WI38 (cell line): ENCODE measurements at regions not wholly inside any gene's neighbourhood (a gene's known extent, or its start where the extent isn't known, plus 50 kb on each side); places are given as distances from the start of the nearest gene placed in this dataset.
"Not testable (repeated sequence)": the region's sequence is repeated elsewhere in the genome, so short reads cannot be mapped to it uniquely, and the experiment has no call there.

Source experiments
- H3K4me3 ChIP-seq: 2 replicates; pipeline ENCODE4 v1.5.1; 2011; ENCODE audit warnings: low read depth, mild to moderate bottlenecking, control low read depth, low read length
- TF ChIP-seq, protein P1 (sequence below): IDR thresholded peaks from 2 replicates; pipeline ENCODE4 v1.5.1; 2012; ENCODE audit warnings: low read depth, mild to moderate bottlenecking, control low read depth, low read length

- TF ChIP-seq, protein P1, sequence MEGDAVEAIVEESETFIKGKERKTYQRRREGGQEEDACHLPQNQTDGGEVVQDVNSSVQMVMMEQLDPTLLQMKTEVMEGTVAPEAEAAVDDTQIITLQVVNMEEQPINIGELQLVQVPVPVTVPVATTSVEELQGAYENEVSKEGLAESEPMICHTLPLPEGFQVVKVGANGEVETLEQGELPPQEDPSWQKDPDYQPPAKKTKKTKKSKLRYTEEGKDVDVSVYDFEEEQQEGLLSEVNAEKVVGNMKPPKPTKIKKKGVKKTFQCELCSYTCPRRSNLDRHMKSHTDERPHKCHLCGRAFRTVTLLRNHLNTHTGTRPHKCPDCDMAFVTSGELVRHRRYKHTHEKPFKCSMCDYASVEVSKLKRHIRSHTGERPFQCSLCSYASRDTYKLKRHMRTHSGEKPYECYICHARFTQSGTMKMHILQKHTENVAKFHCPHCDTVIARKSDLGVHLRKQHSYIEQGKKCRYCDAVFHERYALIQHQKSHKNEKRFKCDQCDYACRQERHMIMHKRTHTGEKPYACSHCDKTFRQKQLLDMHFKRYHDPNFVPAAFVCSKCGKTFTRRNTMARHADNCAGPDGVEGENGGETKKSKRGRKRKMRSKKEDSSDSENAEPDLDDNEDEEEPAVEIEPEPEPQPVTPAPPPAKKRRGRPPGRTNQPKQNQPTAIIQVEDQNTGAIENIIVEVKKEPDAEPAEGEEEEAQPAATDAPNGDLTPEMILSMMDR, result no peak
- H3K4me3 ChIP-seq, result no peak overlapping the region
Measured at GRCh38 chr6:140275725-140276124, 901.3 kb upstream of the CITED2 start.

DNA sequence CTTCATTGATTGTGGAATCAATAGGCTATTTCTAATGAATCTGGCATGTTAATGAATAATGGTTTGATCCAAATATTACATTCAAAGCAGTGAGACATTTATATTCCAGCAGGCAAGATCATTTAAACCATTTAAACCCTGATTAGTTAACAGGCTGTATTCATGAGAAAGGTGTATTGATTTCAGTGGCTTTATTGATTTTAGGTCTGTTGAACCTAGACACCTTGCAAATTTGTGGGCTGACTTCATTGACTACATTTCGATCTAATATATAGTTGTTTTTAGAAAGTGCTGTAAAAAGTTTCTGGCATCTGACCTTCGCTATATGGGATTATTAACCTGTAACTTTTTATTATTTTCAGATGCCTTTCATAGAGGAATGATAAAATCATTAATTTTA, 900.1 kb upstream of the CITED2 start:
- TF ChIP-seq, protein P1, result no peak
- H3K4me3 ChIP-seq, result no peak overlapping the region

- TF ChIP-seq, protein P1, result no peak
- no peak overlapping the region for H3K4me3 ChIP-seq
Measured at GRCh38 chr6:140271759-140272377, 897.4 kb upstream of the CITED2 start.

GRCh38 chr6:140269591-140270165, 895.2 kb upstream of the CITED2 start:
- TF ChIP-seq, protein P1, result no peak
- H3K4me3 ChIP-seq, result no peak overlapping the region

DNA sequence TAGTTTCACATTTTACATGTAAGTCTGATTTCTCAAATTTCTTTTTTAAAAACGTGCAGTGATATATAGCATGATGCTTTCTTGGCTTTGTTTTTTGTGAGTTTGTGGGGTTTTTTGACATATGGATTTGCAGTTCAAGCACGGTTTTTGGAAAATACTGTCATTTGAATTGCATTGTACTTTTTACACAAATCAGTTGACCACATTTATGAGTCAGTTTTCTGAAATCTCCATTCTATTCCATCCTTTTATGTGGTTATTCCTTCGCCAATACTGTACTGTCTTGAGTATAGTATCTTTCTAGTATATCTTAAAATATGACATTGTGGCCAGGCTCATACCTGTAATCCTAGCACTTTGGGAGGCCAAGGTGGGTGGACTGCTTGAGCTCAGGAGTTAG, 890.0 kb upstream of the CITED2 start:
- H3K4me3 ChIP-seq, result no peak overlapping the region
- TF ChIP-seq, protein P1, result no peak

DNA sequence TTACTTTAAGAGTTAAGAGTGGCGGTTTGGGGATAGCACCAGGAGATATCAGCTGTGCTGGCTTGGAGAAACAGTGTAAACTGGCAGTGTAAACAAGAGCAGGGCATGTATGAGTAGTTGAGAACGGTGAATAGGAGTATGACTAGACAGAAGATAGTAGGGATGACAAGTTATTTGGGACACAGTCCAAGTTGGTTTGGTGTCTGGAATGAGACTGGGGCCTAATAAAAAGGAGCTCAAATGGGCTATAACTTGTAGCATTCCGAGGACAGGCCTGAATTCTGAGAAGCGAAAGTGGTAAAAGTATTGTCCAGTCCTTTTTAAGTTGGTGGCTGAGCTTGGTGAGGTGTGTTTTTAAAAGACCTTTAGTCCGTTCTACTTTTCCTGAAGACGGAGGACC, 883.9 kb upstream of the CITED2 start:
- not testable (repeated sequence) for H3K4me3 ChIP-seq

DNA sequence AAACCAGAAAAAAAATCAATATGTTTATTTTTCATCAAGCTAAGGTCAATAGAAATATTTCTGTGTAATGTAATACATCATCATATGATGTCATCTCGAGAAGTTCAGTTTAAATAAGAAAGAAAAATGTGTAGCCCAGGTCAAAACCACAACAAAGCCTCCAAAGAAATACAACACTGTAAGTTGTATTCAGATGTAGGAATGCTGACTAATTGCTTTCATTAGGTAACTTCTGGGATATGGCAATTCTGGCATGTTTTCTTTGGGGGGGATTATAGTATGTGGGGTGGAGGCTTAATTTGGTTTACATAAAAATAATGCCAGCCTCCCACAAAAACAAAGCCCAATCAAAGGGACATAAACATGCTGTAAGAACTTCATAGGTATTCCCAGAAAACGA, 881.8 kb upstream of the CITED2 start:
- TF ChIP-seq, protein P1, result no peak
- no peak overlapping the region for H3K4me3 ChIP-seq

- no peak overlapping the region for H3K4me3 ChIP-seq
- TF ChIP-seq, protein P1, result no peak
Measured at GRCh38 chr6:140253096-140253495, 878.6 kb upstream of the CITED2 start.
